Ovary (tissue), 3 donors: ENCODE measurements at regions not wholly inside any gene's neighbourhood (a gene's known extent, or its start where the extent isn't known, plus 50 kb on each side); places are given as distances from the start of the nearest gene placed in this dataset.

Experiments used
- EP300 ChIP-seq: sonication (generic); formaldehyde crosslinking; IDR thresholded peaks from one replicate; pipeline ENCODE4 v1.6.1; 2017; ENCODE audit warnings: antibody characterized with exemption
- TF ChIP-seq, protein P1 (sequence below), 3 donors: fragments of 450-650 bp in 2 of 3; fragments of 200-600 bp in 1 of 3; IDR thresholded peaks; one replicate each; pipeline versions ENCODE4 v1.5.1 to v1.8.0; 2016 to 2022; ENCODE audit warnings: antibody characterized with exemption in 3 of 3, mild to moderate bottlenecking in 1 of 3
- donor health status: DM: no; HTN: no; CAD: no.

- TF ChIP-seq, protein P1, sequence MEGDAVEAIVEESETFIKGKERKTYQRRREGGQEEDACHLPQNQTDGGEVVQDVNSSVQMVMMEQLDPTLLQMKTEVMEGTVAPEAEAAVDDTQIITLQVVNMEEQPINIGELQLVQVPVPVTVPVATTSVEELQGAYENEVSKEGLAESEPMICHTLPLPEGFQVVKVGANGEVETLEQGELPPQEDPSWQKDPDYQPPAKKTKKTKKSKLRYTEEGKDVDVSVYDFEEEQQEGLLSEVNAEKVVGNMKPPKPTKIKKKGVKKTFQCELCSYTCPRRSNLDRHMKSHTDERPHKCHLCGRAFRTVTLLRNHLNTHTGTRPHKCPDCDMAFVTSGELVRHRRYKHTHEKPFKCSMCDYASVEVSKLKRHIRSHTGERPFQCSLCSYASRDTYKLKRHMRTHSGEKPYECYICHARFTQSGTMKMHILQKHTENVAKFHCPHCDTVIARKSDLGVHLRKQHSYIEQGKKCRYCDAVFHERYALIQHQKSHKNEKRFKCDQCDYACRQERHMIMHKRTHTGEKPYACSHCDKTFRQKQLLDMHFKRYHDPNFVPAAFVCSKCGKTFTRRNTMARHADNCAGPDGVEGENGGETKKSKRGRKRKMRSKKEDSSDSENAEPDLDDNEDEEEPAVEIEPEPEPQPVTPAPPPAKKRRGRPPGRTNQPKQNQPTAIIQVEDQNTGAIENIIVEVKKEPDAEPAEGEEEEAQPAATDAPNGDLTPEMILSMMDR (IDR thresholded peaks at IDR 0.05), result no peak
- TF ChIP-seq EP300, result no peak
These were observed 207.9 kb downstream of the TSHZ3 start for GRCh38 chr19:31141301-31141700.
